GM19351 (cell line): ENCODE measurements at regions not wholly inside any gene's neighbourhood (a gene's known extent, or its start where the extent isn't known, plus 50 kb on each side); places are given as distances from the start of the nearest gene placed in this dataset.
A peak's percentile ranks its signal among the peaks of the same experiment; 100 is the strongest.

ENCODE experiments used
- ATAC-seq: cut with Tn5 transposase; IDR thresholded peaks from one replicate; pipeline ENCODE4 v1.9.1; 2021; ENCODE audit warnings: mild to moderate bottlenecking, moderate library complexity; ENCODE audit not compliant: unreplicated experiment

DNA sequence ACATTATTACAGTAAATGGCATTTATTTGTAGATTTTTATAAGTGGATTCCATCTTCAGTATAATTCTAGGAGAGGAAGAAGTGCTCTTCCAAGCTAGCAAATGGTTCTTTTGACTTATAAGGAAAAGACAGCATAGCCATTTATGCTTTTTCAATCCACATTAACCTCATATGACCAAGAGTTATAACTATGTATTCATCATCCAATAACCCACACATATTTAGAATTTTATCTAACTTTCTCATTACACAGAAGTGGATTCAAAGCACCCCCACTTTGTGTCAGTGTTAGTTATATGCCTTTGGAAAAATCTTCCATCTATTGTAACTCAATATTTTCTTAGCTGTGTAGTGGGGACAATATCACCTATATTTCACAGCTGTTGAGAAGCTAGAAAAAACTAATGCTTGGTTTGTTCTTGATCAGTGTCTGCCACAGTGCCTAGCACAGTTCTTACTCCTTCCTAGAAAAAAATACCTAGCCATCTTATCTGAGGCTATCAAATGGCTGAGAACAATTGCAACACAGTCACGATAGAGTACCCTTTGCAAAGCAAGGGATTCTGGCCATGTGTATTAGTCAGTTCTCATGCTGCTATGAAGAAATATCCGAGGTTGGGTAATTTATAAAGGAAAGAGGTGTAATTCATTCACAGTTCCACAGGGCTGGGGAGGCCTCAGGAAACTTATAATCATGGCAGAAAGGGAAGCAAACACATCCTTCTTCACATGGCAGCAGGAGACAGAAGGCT lies 986.3 kb downstream of the TFAP2A start:
- no peak for ATAC-seq

DNA sequence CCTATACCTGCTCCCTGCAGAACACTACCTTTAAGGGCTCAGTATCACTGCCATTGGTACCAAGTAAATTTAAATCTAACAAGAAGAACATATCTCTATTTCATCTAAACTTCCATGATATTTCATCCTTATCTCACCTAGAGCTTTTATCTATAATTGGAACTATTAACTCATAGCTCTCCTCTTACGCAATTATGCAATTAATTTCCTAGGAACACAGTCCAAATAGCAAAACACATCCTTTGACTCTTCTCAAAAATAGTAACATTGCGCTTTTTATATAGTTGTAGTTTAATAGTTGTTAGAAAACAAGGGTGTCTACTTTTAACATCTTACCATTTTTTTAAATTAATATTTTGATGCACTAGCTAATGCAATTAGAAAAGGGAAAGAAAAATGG lies 986.8 kb upstream of the SLC35B3 start:
- no peak for ATAC-seq

DNA sequence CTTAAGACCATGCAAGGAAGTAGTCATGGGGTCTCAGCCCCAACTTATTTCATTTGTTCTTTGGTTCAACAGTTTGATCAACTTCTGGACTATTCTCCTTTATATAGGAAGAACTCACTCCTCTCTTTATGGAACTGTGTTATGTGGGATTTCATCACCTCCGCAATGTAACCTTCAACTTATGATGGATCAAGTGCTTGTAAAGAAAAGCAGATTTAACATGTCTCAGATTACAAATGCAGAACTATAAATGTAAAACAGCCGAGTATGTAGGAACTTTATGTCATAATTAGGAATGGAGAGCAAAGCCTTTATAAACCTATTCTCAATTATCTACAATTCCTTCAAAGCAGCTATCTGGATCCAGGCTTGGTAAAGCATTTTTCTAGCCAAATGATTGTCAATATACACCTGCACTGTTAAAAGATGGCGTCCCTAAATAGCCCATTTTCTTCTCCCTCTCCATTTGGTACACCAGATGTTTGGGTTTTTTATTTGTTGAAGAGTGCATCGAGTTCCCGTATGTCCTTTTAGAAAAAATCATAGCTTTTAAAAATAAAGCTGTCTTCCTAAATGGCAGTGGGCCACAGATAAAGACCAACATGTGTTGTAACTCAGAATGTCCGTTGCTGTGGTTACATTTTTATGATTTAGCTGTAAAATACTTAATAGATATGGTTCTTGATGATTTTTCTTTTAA lies 985.1 kb upstream of the SLC35B3 start:
- ATAC-seq, result no peak

DNA sequence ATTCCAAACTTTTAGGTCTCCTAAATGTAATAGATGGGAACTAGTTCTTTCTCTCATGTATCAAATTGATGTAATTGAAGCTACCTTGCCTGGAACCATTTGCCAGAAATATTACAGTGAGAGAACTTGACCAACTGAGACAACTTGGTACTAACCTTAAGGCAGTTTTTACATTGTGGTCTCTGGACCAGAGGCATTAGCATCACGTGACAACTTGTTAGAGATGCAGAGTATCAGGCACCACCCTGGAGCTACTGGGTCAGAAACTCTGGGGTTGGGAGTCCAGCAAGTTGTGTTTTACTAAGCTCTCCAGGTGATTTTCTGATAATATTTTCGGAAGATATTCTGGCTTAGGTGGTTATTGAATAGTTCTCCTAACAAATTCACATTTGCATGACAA lies 982.1 kb upstream of the SLC35B3 start:
- ATAC-seq, result no peak

DNA sequence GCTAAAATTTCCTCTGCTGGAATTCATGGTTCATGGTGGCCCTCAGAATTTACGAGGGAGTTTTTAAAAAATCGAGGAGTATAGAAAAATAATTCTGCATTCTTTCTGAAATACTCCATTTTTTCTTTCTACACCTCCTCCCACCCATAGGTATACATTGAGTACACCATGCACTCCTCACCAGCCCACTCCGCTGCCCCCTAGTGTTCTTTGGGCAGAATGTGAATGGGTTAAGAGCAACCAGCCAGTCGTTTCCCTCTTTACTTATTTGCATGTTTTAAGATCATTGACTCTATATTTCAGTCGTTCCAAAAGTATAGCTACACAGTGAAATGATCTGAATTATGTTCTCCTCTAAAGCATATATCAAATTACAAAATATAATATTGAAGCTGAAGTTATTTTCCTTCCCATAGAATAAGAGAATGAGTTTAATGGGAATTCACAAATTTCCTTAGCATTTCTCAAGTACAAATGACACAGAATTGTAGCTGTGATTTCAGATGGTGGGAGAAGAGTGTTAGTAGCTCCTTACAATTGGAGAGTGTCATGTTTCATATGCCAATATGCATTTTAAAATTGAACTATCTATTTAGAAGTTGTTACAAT lies 977.7 kb upstream of the SLC35B3 start:
- peak; percentile 96 for ATAC-seq

DNA sequence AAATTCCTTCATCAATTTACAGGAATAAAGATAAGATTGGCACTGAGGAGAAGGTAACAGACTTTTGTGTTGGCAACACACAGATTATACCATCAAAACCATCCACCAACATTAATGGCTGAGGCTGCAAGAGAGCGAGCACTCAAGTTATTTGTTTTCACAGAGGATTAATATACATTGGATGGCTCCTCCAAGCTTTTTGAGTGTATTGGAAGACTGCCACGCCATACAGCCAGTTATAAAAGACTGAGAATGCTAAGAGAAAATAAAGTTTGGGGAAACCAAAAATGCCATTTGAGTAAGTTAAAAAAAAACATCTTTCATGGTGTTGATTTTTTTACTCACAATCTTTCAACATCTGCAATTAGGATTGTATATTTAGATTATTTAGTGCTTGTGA lies 973.8 kb upstream of the SLC35B3 start:
- ATAC-seq, result no peak

DNA sequence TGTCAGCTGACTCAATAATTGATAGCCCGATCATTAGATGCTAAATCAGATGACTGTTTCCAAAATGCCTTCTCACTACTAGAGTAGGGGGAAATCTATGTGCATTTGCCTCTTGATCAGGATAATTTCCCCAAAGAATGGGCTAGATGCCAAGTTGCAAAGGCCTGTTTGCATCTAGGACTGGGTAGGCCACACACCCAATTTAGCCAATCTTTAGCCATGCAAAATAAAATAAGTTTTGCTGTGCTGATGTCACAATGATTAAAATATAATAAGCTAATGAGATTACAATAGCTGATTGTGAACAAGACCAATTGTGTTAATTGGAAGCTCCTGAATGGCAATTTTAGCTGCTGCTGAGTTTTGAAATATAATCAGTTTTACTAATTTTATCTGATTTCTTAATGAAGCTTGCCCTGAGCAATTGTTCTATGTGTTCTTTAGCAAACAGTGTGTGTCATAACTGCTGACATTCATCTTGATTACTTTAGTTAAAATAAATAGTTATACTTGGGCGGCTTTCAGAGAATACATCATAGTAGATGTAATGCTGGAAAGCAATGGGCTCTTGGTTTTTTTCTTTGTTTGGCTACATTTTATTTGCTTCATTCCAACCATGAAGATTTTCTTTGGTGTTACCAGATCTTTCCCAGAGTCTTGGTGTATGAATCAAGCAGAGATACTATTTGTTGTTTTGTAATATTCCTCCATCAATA lies 973.2 kb upstream of the SLC35B3 start:
- no peak for ATAC-seq

DNA sequence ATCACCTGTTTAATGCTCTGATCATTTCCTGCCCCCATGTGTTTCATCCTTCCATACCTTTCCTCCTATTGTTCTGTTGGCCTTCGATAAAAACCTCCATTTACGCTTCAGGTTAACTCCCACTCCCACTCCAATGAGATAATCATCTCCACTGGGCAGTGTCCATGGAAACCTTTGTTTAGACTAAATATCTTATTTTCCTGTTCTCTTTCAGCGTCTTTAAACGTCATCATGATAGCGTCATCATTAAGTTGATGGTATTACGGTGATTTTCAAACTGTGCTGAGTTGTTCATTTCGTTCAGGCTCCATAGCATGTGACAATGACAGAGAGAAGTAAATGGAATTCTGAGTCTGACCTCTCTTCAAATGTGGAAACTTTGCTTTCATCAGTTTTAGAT lies 970.5 kb upstream of the SLC35B3 start:
- ATAC-seq, result no peak

DNA sequence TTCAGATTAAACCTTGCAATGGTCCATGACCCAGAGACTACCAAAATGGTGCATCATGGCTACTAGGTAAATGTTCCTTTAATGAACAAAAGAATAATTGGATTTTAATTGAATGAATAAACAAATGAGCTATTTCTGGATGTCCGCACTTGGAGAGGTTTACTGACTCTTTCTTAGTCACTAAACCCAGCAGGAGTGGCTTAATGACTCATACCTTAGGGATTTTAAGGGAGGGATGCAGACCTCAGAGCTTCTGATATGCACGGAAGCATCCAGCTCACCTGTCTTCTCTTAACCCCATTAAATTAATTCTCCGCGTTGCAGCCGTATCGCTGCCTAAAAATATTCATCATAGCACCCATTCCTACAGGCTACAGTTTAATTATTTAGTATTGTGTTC lies 970.0 kb upstream of the SLC35B3 start:
- no peak for ATAC-seq

DNA sequence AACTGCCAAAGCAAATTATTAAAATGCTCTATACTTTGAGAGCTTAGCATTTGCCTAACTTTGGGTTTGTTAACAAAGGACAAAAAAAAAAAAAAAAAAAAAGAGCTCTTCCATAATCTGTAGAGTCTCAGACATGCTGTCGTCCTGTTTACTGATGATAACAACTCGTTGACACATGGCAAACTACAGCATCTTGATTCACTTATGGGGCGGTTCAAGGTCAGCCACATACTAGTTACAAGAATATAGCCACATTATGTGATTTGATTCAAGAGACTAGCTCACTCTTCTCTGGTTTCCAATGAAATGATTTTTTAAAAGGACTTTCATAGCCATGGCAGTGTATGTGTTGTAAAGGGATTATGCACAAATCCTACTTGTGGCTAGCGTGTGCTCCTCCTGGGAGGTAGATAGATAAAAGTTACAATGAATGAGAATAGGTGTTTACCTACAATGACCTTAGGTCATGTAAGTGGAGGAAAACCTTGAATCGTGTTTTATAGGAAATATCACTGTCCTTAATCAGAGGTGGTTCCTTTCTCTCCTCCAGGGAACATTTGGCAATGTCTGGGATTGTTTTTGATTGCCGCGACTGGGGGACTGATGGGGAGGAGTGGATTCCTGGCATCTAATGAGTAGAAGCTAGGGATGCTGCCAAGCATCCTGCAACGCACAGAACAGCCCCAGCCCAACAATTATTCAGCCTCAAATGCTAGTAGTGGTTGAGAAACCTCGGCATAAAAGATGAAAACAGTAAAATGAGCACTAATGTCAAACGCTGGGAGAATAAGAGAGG lies 969.2 kb upstream of the SLC35B3 start:
- no peak for ATAC-seq

DNA sequence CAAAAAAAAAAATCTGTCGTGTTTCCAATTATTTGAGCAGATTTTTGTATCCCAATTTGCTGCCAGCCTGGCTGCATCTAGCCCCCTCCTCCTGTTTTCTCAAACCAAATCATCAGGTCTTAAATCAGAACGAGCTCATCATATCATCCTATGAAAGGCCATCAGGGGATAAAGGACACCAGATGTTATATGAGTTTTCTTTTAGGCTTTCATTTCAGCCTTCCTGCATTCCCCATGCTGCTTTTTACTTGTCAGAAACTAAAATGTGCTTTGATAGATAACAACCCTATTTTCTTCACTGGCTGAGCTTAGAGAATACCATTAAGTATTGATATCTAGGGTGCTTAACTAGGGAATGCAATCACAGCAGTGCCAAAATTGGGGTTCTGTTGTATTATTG lies 968.4 kb upstream of the SLC35B3 start:
- ATAC-seq, result no peak

DNA sequence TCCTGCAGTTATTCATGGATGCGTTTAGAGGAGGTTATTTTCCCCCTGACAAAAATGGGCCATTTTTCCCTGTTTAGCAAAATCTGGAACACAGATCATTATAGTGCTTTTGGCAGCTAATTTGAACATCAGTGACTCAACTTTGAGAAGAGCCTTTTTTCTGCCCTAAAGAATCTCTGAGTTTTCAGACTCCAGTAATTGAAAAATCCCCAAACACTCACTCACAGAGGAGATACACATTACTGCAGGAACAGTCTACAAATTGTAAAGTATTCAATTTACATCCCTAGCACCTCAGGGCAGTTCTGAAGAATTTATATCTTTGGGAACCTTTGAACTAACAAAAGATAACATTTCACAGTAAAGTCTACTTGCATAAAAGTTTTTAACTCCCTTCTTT lies 966.6 kb upstream of the SLC35B3 start:
- ATAC-seq, result no peak

DNA sequence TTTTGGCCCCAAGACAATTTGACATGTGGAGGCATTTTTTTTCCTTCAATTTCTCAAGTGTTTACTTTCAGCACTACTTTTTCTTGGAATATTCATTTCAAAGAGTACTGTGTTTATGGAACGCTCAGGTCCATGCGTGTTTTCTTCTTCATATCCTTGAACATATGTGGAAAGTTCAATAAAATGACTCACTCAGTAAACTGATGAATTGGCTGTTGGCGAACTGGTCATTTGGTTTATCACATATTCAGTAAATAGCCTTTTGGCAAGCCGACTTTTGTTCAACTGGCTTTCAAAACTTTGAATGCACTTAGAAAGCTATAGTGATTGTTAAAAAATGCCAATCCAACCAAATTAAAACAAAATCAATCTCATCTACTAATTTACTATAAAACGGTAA lies 964.6 kb upstream of the SLC35B3 start:
- ATAC-seq, result no peak

DNA sequence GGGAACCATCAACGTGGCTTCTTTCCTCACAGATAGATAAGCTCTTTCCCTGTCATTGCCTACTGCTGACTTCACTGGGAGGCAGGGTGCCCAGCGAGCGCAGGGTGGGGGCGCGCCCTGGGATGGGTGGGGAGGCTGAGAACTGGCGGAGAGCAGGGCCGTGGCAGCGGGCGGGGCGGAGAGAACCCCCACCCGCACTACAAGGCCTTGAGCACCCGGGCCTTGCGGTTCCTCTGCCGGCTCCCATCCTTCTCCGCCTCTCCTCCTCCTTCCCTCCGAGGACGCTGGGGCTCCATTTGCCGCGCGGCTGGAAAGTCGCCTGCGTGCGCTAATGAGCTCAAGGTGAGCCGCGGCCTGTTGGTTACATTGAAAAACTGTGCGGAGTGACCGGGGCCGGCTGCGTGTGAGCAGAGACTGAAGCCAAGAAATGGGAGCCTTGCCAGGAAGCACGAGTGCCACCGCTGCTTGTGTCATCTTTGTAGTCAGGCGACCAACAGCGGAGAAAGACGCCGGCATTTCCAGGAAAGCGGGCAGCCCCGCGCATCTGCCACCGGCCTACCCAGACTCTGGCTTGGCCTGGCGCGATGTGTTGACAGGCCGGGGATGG lies 963.5 kb upstream of the SLC35B3 start:
- no peak for ATAC-seq

DNA sequence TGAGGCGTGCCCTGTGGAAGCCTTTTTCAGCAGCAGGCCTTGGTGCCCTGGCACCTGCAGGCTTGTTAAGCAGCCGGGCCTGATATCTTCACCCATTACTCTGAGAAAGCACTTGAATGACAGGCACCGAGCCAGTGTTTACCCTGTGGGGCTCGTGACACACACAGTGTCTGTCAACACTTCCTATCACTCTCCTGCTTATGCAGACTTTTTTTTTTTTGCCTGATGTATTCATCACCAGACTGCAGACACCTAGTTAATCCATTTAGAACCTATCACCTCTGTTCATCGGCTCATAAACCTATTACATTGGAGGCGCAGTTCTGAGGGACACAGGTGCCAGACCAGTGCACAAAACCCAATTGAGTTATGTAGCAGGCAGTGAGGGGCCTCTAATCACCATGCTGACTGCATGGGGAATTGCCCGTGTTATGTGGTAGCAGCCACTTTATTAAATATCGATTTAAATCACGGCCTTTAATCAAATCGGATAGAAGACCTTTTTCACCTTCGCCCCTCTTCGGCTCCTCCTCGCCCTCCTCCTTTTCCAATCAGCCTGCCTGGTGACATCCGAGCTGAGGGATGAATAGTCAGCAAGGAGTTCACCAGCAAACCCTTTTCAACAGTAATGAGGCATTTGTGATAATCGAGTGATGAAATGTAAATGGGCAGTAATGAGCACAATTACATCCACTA lies 962.9 kb upstream of the SLC35B3 start:
- ATAC-seq, result no peak

DNA sequence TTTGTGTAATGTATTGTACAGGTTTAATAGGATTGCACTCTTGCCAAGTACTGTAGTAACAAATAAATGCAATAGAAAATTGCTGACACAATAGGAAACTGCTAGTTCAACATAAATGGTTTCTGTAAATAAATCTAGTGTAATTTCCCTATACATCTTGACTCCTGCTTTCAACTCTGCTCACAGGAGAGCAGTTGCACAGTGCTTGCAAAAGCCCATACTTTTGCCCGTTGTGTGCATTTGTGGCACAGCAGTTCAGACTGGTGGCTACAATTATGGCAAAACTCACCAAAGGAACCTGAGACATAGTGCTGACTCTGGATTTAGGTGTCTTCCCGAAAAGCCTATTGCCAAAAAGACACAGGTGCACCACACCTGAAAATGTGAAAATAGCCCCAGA lies 953.3 kb upstream of the SLC35B3 start:
- no peak for ATAC-seq

DNA sequence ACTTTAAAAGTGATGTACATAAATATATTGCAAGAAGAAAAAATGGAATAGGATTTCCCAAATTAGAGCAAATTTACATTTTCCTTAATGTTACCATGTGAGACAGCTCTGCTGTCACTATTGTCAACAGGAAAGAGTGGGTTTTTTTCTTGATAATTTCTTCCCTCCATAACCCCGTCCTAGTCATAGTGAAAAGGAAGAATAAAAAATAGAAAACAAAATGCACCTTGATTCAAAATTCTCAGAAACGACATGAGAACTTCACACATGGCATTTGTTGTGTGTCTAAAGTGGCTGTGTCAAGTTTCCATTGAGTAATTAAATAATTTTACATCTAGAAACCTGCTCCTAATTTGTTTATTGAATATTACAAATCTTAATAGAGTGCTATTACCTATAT lies 945.2 kb upstream of the SLC35B3 start:
- ATAC-seq, result no peak

DNA sequence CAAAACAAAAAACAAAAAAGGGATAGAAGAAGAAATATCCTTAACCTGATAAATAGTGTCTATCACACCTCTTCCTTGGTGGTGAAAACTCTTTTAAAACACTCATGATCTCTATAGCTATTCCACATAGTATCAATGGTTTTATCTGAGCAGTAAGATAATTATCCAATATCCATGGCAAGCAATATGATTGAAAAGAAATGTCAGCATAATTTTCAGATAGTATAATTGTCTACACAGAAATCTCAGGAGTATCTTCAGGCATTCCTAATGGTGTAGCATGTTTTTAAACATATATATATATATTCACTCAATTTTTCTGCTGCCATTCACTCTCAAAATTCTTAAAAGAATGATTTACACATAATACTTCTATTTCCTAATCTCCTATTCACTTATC lies 938.0 kb upstream of the SLC35B3 start:
- ATAC-seq, result no peak

DNA sequence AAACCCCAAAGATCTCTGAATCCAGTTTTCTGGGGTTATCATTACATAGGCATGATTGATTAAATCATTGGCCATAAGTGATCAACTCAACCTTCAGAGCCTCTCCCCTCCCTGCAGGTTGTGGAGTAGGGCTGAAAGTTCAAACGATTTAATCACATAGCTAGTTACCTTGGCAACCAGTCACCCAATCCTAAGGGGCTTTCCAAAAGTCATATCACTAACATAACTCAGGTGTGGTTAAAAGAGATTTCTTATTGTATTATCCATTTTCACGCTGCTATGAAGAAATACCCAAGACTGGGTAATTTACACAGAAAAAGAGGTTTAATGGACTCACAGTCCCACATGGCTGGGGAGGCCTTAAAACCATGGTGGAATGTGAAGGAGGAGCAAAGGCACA lies 935.1 kb upstream of the SLC35B3 start:
- no peak for ATAC-seq

DNA sequence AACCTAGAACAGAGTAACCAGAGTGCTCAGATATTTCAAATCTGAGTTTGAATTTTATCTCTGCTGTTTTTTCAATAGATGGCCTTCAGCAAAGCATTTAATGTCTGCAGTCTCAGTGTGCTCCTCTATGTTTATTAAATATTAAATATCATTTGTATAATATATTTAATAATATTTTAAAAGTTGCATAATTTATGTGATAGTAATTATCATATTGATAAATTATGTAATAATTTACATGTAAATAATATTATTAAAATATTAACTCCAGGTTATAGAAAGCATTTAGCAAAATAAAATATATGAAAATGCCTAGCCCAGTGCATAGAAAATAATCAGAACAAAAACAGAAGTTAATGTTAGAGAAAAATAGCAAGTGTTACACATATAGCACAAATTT lies 930.0 kb upstream of the SLC35B3 start:
- no peak for ATAC-seq
